HG02642 (cell line): ENCODE measurements at regions not wholly inside any gene's neighbourhood (a gene's known extent, or its start where the extent isn't known, plus 50 kb on each side); places are given as distances from the start of the nearest gene placed in this dataset.

Source experiments
- ATAC-seq: cut with Tn5 transposase; IDR thresholded peaks from one replicate; pipeline ENCODE4 v1.9.1; 2021; ENCODE audit warnings: mild to moderate bottlenecking; ENCODE audit not compliant: unreplicated experiment, poor library complexity

DNA sequence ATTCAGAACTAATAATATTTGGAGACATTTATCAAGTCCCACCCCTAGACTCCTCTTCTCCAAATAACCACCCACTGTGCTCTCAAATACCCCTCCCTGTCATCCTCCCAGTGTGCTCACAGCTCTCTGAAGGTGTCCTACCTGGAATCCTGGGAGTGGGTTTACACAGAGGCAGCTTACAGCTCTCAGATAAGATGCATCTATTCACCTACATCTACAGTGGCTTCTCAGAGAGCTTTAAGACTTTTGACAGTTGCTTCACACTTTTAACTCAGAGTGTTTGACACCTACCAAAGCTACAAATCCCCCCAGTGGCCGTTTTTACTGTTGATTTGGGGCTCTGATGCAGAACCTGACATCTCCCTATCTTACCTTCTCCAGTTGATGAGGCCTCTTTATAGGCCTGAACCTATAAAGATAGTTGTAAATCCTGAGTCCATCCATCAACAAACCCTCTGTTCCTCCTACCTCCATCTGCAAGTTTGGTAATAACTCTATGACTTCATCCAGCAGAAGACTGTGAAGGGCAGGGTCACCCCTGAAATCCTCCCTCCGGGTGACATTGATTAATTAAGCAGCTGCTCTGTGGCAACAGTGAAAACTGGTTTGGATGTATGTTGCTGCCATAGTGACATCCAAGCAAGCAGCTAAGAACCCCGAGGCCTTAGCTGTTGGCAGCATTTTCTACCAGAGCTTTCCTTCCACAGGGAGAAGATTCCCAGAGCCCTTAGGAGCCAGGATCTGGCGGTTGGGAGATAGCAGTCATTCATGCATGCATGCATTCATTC is 226.1 kb upstream of the RREB1 start:
- no peak for ATAC-seq

DNA sequence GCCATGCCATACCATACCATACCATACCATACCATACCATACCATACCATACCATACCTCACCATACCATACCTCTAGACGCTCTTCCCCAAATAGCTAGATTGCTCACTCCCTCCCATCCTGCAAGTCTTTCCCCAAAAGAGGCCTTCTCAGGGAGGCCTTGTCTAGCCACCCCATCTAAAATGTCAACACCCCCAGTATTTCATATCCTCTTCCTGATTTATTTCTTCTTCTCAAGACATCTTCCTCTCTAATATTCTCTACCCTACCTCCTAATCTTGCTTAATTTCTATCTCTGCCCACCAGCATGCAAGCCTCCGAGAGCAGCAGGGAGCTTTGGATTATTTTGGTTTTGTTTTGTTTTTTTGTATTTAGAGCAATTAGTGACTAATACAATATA is 225.2 kb upstream of the RREB1 start:
- no peak for ATAC-seq

DNA sequence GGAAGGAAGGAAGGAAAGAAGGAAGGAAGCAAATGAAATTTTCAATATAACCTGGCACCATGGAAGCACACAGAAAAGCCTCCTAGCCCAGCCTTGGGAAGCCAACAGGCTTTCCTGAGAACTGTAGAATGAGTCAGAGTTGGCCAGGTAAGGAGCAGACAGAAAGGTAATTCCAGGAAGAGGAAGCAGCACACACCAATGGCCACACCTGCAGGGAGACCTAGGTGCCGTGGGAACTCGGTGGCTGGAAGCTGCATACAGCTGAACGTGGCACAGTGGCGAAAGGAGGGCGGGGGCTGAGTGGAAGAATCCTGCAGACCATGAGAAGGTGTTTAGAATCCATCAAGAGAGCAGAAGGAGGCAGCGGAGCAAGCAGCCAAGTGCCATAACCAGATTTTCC is 224.8 kb upstream of the RREB1 start:
- ATAC-seq = no peak

DNA sequence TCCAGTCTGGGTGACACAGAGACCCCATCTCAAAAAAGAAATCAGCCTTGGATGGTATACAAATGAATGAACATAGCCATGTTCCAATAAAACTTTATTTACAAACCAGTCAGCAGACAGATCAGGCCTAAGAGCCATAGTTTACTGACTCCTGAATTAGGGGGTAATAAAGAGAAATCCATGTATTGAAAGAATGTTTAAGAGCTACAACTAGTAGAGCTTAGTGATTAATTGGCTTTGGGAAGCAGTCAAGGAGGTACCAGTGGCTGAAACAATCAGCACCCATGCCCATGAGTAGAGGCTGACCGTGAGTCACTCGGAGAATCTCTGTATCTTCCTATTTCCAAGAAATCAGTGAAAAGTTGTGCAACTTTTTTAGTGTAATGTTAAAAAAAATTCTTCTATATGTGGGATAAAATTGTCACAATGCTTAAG is 223.6 kb upstream of the RREB1 start:
- ATAC-seq = no peak

DNA sequence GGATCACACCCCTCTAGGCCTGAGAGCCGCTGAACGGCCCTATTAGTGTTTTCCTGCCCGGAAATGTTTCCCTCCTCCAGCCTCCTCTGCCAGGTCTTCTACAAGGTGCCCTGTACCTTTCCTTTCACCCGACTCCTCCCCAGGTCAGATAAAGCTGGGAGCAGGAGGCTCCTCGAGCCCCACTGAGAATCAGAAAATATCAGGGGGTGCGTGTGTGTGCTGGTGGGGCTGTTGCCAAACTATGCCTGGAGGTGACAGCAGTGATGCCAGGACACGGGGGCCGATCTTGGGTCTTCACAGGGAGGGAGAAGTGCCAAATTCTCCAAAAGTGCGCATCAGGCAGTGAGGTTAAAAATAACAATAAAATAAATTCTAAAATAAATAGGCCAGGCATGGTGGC is 222.8 kb upstream of the RREB1 start:
- no peak for ATAC-seq

DNA sequence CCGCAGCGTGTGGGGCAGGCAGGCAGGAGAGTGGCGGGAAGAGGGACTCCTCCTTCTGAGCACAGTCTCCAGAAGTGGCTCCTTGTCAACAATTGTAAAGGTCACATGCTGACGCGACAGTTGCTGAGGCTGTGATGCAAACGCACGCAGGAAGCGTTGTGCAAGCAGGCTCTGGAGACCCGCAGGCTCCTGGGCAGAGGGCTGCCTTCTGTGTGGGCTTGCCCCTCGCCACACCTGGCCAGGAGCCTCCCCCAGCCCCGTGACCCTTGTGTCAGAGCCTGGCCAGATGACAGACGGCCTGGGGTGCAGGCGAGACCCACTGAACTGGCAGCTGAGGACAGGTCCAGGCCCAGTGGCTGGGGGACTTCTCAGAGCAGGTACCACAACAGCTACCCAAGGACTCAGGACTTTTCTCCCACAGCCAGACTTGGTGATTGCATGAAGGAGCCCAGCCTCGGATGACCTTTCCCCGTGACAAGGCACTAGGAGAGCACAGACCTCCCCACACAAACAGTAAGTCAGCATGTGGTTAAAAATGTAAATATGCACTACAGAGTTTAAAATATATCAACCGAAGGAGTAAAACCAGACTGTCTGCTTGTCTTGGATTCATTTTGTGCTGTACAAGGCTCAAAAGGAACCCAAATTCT is 222.1 kb upstream of the RREB1 start:
- no peak for ATAC-seq

DNA sequence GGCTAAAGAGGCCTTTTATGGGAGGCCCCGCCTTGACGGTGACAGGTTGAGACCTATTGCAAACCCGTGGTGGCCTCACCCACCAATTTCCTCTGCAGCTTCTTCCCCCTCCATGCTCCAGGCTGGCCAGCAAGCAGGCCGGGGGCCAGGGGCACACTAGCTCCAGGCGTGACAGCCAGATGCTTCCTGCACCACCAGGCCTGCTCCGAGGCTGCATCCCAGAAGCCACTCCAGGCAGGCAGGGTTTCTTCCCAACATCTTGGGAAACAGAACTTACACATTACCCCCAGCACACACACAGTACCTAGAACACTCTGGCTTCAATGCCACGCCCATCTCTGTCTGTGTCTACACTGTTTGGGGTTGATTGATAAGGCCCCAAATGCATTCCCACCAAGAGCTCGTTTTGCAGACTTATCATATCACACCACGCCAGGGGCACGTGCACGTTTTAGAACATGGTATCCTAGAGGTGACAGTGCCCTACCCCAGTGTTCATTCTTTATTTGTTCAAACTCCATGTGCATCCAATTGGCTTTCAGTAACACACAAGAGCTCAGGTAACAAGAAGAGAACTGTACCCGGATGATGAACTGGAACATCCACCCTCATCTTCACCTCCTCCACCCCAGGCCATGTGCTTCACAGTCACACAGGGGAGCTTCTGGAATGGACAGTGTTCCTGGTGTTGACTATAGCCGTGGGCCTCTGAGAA is 221.4 kb upstream of the RREB1 start:
- ATAC-seq = no peak

DNA sequence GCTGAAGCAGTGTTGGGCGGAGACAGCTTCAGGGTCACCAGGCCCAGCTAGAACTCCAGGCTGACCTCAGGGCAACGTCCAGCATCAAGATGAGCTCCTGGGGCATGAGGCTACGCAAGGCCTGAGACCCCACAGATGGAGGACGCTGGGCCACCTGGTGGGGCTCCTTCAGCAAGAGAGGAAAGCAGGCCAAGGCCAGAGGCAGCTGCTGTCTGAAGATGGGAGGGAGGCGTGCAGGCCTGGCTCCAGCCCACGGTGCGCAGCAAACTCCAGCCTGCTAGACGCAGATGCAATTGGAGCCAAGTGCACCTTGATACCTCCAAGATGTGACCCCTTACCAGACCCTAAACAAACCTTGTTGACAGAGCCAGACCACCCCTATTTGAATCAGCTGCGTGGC is 220.9 kb upstream of the RREB1 start:
- ATAC-seq = no peak

DNA sequence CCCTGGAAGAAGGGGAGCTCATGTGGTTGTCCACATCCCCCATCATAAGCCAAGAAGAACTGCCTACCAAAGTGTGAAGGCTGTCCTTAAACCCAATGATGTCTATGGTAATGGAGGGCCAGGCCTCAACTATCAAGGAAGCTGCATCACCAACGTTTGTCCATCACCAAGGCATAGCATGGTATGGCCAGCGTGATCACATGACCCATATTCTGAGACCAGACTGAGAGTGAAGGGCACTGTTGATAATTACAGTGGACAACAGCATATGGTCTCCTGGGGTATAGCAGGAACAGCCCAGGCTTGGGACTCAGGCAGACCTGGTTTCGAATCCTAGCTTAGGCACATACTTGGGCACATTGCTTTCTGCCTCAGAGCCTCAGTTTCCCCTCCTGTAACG is 218.2 kb upstream of the RREB1 start:
- no peak for ATAC-seq

DNA sequence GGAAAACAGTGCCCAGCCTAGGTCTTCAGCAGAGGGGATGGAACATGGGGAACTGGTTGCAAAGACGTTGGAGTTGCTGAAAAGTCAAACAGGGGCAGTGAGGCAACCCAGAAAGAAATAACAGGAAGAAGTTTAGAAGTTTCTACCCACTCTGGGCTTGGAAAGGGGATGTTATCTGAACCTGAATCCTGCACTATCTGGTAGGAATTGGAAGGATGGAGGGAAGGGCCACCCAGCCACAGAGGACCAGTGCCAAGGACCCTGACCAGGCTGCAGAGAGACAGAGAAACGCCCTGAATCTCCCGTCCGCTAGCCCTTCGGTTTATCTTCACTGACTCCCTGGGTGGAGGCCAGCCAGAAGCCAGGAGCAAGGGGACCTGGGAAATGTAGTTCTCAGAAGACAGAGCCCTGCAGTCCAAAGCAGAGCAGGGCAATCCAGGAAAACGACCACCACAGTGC is 217.3 kb upstream of the RREB1 start:
- no peak for ATAC-seq

DNA sequence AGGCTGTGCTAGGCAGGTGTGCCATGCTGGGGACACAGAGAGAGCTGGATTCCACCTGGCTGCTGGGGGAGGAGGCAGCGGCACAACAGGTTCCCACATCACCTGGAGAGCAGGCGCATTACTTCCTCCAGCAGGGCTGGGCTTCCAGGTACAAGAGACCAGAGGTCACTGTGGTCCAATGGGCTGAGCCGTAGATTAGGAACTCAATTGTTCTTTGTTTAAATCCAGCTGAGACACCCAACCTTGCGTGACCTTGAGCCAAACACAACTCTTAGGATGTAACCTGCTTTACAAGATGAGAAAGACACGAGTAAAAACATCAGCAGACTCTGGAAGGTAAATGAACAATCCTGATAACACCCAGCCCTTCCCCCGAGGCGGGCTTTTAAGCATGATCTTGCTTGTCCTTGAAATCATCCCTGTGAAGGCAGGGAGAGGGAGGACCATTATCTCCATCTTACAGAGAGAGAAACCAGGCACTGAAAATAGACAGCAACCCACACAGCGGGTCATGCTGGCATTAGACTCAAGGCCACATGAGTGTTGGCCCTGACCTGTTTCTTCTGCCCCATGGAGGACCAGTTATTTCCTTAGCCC is 216.5 kb upstream of the RREB1 start:
- no peak for ATAC-seq

DNA sequence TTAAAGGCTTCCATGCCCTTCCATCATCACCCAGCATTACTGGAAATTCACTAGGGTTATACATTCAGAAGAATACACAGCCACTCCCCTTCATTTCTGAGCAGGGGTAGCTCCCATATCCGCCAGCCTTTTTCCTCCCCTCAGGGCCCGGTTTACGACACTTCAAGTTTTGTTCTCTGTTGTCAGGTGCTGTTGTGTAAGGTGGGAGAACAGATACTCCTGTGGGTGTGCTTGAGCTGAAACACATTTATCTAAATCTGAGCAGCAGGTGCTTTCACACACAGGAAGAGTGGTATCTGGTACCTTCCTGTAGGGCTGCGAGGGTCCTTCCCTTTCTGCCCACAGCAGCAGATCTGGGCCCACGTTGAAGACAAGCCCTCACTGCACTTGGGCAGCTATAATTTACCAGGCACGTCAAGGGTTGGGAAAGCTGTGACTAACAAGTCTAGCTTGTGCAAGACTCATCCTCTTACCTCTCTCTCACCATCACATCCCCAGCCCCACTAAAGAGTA is 215.8 kb upstream of the RREB1 start:
- ATAC-seq = no peak

DNA sequence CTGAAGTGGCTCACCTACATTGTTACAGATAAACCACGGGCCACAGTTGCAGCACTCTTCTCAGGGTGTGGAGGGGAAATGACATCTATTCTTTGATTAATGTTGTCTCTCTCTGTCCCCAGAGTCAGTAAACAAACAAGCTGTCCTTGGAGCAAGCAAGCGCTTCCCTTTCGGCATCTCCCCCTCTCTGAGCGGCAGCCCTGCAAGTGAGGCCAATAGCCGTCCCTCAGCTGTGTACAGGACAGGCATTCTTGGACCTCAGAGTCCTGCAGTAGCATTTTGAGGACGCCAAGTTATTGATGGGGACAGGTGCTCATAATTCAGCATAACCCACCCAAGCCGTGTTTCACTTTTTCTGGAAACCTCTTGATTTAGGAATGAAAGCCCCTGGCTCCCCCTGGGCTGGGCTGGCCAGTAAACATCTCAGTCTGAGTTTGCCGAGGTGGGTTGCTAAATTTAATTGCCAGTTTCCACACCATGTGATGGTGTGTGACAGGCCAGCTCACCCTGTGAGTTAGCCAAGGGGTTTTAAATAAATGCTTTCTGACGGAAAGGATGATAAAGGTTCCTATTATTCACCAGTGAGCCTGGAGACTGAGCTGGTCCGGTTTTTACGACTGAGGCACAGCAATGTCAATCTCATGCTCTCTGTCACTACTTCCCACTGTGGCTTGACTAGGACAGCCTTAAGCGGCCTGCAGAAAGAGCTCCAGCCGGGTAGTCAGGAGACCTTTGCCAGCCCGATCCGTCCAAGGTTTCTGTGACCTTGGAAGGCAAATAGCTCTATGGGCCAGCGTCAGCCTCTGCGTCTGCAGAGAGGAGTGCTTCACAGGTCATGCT is 214.8 kb upstream of the RREB1 start:
- ATAC-seq = no peak

DNA sequence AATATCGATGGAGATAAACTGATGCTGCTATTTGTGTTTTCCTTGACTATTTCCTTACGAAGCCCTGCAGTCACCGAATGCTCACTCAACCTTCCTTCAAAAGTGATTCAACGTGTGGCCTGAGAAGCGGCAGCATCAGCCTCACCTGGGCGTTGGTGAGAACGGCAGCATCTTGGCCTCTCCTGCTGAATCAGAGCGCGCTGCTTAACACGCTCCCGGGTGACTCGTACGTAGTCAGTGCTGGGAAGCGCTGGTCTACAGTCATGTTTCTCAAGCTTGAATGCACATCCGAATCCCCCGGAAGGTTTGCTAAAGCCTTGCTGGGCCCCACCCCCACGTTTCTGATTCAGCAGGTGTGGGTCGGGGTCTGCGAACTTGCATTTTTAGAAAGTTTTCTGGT is 214.1 kb upstream of the RREB1 start:
- ATAC-seq = no peak

DNA sequence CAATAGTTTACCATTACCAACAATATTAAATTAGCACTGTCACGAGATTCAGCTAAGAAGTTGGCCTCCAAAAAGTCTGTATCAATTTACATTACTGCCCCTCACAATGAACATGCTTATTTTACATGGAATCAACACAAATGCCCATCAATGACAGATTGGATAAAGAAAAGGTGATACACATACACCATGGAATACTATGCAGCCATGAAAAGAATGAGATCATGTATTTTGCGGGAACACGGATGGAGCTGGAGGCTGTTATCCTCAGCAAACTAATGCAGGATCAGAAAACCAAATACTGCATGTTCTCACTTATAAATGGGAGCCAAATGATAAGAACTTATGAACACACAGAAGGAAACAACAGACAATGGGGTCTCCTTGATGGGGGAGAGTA is 211.8 kb upstream of the RREB1 start:
- no peak for ATAC-seq

DNA sequence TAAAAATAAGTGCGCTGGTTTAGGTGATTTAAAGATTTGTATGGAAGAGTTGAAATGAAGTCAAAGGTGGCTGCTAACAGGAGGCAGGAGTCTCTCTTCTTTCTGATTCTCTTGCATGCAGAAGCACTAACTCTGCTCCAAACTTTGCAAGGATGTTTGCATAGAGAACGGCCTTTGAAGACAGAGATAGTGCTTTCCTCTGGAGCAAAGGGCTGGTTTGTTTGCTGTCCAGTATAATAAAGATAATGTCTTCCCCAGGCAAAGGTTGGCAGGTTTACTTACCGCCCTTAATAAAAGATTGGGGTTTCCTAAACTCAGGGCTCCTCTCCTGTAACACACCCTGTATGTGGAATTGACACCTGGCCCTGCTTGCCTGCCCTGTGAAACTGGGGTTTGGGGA is 210.6 kb upstream of the RREB1 start:
- ATAC-seq = no peak

DNA sequence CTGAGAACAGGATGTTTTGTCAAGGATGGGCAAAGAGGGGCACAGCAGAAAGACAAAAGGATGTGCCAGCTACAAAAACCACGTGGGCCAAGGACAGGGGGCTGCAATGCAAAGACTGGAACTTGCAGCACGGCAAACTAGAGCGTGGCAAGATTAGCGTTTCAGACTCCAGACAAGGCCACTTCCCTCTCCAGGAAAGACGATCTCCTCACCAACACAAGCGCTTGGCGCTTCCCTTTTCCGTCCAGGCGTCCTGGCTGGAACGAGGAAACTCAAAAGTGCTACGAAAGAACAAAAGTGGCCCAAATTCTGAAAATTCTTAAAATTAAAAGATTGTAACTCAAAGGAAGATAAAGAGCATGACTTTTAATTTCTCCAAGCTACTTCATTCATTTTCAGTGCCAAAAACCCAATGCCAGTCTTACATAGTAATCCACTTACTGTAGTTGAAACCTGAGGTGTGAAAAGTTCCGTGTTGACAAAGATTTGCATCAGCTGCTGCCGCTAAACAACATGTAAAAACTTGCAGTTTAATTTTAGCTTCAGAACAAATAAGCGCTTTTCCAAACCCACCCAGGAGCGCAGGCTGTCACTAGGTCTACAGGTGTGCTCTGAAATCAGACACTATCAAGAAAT is 207.1 kb upstream of the RREB1 start:
- ATAC-seq = no peak

DNA sequence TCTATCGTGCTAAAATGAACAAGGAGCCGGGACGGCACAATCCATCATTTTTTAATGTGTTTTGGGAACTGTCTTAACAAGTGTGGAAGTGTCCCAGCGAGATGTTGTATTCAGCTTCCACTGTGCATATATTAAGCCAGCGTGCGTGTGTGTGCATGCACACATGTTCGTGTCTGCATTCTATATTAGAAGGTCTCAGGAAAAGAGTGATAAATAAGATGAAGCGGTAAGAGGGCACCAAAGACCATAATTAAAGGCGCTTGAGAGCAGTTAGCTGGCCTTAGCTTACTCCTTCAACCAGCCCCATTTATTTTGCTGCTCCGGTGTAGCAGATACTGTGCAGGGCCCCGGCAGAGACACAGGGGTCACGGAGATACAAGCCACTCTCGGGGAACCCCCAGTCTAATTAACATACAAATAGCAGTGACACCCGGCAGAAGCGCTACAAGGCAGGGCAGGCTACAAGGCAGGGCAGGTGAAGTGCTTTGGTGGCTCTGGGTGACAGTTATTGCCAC is 206.5 kb upstream of the RREB1 start:
- no peak for ATAC-seq

DNA sequence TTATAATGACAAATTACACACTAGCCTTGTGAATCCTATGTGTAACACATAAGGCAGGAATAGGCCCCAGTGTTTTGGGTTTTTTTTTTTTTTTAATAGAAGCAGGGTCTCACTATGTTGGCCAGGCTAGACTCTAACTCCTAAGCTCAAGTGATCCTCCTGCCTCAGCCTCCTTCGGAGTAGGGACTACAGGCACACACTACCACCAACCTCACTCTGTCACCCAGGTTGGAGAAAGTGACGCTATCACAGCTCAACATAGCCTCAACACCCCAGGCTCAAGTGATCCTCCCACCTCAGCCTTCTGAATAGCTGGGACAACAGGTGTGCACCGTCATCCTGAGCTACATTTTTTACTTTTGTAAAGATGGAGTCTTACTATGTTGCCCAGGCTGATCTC is 205.8 kb upstream of the RREB1 start:
- ATAC-seq = no peak
